Activated T-helper 17 cell treated with anti-CD3 and anti-CD28 coated beads, Interleukin-2, amount 50 U/mL, for 72 hours (primary cell): ENCODE measurements at regions not wholly inside any gene's neighbourhood (a gene's known extent, or its start where the extent isn't known, plus 50 kb on each side); places are given as distances from the start of the nearest gene placed in this dataset.
"Not testable (repeated sequence)": the region's sequence is repeated elsewhere in the genome, so short reads cannot be mapped to it uniquely, and the experiment has no call there.

Experiments used
- ATAC-seq: fragments of 150-1000 bp; cut with Tn5 transposase; replicated peaks from 2 replicates; pipeline ENCODE4 v1.10.0; 2021; ENCODE audit warnings: mild to moderate bottlenecking, moderate library complexity
- H3K27ac Mint-ChIP-seq: one replicate; pipeline ENCODE4 v1.8.0; 2022; ENCODE audit warnings: mixed read lengths
- H3K27me3 Mint-ChIP-seq: one replicate; pipeline ENCODE4 v1.8.0; 2022; ENCODE audit warnings: mixed read lengths
- H3K36me3 Mint-ChIP-seq: one replicate; pipeline ENCODE4 v1.8.0; 2022; ENCODE audit warnings: low read depth, mild to moderate bottlenecking, mixed read lengths
- H3K4me1 Mint-ChIP-seq: one replicate; pipeline ENCODE4 v1.8.0; 2022; ENCODE audit warnings: mixed read lengths
- H3K4me3 Mint-ChIP-seq: one replicate; pipeline ENCODE4 v1.8.0; 2022; ENCODE audit warnings: mild to moderate bottlenecking, mixed read lengths
- H3K9me3 Mint-ChIP-seq: one replicate; pipeline ENCODE4 v1.8.0; 2022; ENCODE audit warnings: mixed read lengths

GRCh38 chr13:71214821-71215220 lies 652.2 kb downstream of the DACH1 start:
- no peaks in the 10 kb centered on the region for H3K36me3 Mint-ChIP-seq
- peaks cover 6% of the 10 kb centered on the region for H3K9me3 Mint-ChIP-seq
- H3K4me1 Mint-ChIP-seq, result no peaks in the 10 kb centered on the region
- H3K27me3 Mint-ChIP-seq, result peaks cover 3% of the 10 kb centered on the region
- no peak overlapping the region for H3K4me3 Mint-ChIP-seq
- ATAC-seq, result no peak
- no peak overlapping the region for H3K27ac Mint-ChIP-seq

- Mint-ChIP-seq H3K36me3 (no peaks in the 10 kb centered on the region), H3K4me1 (no peaks in the 10 kb centered on the region), H3K4me3 (no peak overlapping the region), H3K27ac (no peak overlapping the region), H3K27me3 (peaks cover 3% of the 10 kb centered on the region), H3K9me3 (peaks cover 6% of the 10 kb centered on the region)
- ATAC-seq, result no peak
Observed at GRCh38 chr13:71214357-71214756, 652.6 kb downstream of the DACH1 start.

DNA sequence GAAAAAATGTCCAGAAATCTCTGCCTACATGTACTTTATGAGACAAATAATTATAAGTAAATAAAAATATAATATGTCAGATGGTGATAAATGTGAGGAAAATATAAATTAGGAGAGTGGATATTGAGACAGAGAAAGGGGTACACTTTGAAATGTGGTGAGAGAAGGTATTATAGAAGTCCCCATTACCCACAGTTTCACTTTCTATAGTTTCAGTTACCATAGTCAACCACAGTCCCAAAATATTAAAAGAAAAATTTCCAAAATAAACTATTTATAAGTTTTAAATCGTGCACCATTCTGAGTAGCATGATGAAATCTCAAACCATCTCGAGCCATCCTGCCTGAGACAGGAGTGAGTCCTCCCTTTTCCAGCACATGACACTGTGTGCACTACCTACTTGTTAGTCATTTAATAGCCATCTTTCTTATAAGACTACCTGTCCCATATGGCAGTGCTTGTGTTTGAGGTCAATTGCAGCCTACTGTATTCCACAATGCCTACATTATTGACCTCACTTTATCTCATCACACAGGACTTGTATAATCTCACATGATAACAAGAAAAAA lies 653.7 kb downstream of the DACH1 start:
- no peak for ATAC-seq
- peaks cover 8% of the 10 kb centered on the region for H3K9me3 Mint-ChIP-seq
- no peaks in the 10 kb centered on the region for H3K36me3 Mint-ChIP-seq
- H3K4me3 Mint-ChIP-seq, result no peak overlapping the region
- no peak overlapping the region for H3K27ac Mint-ChIP-seq
- no peaks in the 10 kb centered on the region for H3K4me1 Mint-ChIP-seq
- peaks cover 3% of the 10 kb centered on the region for H3K27me3 Mint-ChIP-seq

- Mint-ChIP-seq H3K36me3 (no peaks in the 10 kb centered on the region), H3K27me3 (peaks cover 3% of the 10 kb centered on the region), H3K27ac (no peak overlapping the region), H3K4me3 (no peak overlapping the region), H3K9me3 (peaks cover 13% of the 10 kb centered on the region), H3K4me1 (no peaks in the 10 kb centered on the region)
- no peak for ATAC-seq
Observed at GRCh38 chr13:71210861-71211260, 656.1 kb downstream of the DACH1 start.

- no peak for ATAC-seq
- no peak overlapping the region for H3K4me3 Mint-ChIP-seq
- no peak overlapping the region for H3K27ac Mint-ChIP-seq
- no peaks in the 10 kb centered on the region for H3K4me1 Mint-ChIP-seq
- H3K27me3 Mint-ChIP-seq, result peaks cover 3% of the 10 kb centered on the region
- no peaks in the 10 kb centered on the region for H3K36me3 Mint-ChIP-seq
- peaks cover 7% of the 10 kb centered on the region for H3K9me3 Mint-ChIP-seq
Observed at GRCh38 chr13:71209217-71209616, 657.8 kb downstream of the DACH1 start.

GRCh38 chr13:71184583-71184982 lies 682.4 kb downstream of the DACH1 start:
- H3K27me3 Mint-ChIP-seq, H3K36me3 Mint-ChIP-seq, H3K4me3 Mint-ChIP-seq, H3K27ac Mint-ChIP-seq, H3K9me3 Mint-ChIP-seq, ATAC-seq, H3K4me1 Mint-ChIP-seq: not testable (repeated sequence)

- ATAC-seq, H3K4me3 Mint-ChIP-seq, H3K9me3 Mint-ChIP-seq, H3K36me3 Mint-ChIP-seq, H3K4me1 Mint-ChIP-seq, H3K27me3 Mint-ChIP-seq, H3K27ac Mint-ChIP-seq: not testable (repeated sequence)
Observed at GRCh38 chr13:71183352-71183751, 683.7 kb downstream of the DACH1 start.

DNA sequence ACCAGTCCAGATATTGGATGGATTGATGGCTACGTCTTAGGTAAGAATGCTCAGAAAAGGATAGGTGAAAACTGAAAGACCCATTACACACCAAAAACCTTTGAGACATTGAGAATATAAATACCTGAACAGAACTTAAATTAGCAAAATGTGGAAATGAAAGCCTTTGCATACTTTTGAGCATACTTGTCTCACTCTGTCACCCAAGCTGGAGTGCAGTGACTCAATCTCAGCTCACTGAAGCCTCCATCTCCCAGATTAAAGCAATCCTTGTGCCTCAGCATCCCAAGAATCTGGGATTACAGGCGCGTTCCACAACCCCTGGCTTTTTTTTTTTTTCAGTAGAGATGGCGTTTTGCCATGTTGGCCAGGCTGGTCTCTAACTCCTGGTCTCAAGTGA lies 695.3 kb downstream of the DACH1 start:
- Mint-ChIP-seq H3K4me1 (no peaks in the 10 kb centered on the region), H3K36me3 (no peaks in the 10 kb centered on the region), H3K4me3 (no peak overlapping the region), H3K9me3 (peaks cover 3% of the 10 kb centered on the region), H3K27ac (no peak overlapping the region), H3K27me3 (no peaks in the 10 kb centered on the region)
- no peak for ATAC-seq

- Mint-ChIP-seq H3K4me1 (no peaks in the 10 kb centered on the region), H3K36me3 (no peaks in the 10 kb centered on the region), H3K27ac (no peak overlapping the region), H3K9me3 (no peaks in the 10 kb centered on the region), H3K4me3 (no peak overlapping the region), H3K27me3 (no peaks in the 10 kb centered on the region)
- ATAC-seq, result no peak
Observed at GRCh38 chr13:71169180-71169579, 697.8 kb downstream of the DACH1 start.

- peaks cover 7% of the 10 kb centered on the region for H3K9me3 Mint-ChIP-seq
- H3K4me1 Mint-ChIP-seq, result no peaks in the 10 kb centered on the region
- H3K4me3 Mint-ChIP-seq, result no peak overlapping the region
- no peak for ATAC-seq
- no peaks in the 10 kb centered on the region for H3K36me3 Mint-ChIP-seq
- no peak overlapping the region for H3K27ac Mint-ChIP-seq
- H3K27me3 Mint-ChIP-seq, result no peaks in the 10 kb centered on the region
Observed at GRCh38 chr13:71156550-71156949, 710.5 kb downstream of the DACH1 start.

DNA sequence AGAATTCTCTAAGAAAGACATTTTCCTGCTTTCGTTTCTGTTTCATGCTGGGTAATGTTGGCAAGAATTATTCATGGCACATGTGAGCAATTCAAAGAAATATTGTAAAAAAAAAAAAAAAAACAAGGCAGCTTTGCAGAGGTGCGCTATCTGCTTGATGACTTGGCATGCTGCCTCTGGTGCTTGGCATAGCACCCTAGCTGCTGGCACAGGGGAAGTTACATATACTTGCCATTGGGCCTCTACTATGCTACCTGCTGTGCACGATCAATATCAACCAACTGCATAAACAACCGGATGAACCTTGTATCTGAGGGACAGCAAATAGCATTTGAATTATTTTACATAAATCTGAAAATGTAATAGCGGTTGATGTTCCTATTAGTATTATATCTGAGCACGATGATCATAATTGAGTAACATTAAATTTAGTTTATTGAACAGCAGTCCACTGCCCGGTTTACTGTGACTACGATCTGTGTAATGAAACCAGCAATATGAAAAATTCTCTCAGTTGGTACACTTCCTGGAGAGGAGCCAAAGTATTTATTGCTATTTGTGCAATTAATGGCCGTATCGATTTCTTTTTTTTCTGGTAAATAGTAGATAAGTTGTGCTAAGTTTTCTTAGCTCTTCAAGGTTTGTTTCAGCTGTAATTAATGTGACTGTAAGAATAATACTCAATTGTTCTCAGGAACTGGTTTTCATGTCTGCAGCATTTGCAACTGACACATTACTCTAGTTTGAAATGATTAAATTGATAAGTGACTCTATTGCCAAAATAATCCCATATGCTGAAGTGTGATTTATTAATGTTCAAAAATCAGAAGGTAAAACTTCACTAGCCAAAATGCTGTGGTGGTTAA lies 717.3 kb downstream of the DACH1 start:
- Mint-ChIP-seq H3K9me3 (peaks cover 3% of the 10 kb centered on the region), H3K36me3 (no peaks in the 10 kb centered on the region), H3K27me3 (no peaks in the 10 kb centered on the region), H3K4me3 (no peak overlapping the region), H3K4me1 (no peaks in the 10 kb centered on the region), H3K27ac (no peak overlapping the region)
- ATAC-seq, result no peak

DNA sequence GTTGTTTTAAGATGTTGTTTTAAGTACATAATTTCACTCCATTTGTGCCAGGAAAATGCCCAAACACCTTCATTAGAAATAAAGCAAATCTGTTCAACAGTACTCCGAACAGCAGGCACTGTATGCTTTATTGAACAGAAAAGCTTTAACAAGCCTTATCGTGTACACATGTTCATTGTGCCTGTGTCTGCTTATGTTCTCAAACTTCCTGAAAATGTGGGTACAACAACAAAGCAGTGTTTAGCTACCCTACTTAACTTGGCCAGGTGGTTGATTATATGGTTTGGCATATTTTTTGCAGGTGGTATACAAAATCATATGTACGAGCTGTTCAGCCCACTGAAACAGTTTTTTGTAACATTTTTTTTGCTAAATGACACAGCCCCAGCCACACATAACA lies 718.0 kb downstream of the DACH1 start:
- no peak for ATAC-seq
- Mint-ChIP-seq H3K27ac (no peak overlapping the region), H3K4me1 (no peaks in the 10 kb centered on the region), H3K4me3 (no peak overlapping the region), H3K27me3 (no peaks in the 10 kb centered on the region), H3K36me3 (no peaks in the 10 kb centered on the region), H3K9me3 (no peaks in the 10 kb centered on the region)

GRCh38 chr13:71148396-71148795 lies 718.6 kb downstream of the DACH1 start:
- Mint-ChIP-seq H3K36me3 (no peaks in the 10 kb centered on the region), H3K4me1 (no peaks in the 10 kb centered on the region), H3K27ac (no peak overlapping the region), H3K27me3 (no peaks in the 10 kb centered on the region), H3K4me3 (no peak overlapping the region), H3K9me3 (no peaks in the 10 kb centered on the region)
- no peak for ATAC-seq

DNA sequence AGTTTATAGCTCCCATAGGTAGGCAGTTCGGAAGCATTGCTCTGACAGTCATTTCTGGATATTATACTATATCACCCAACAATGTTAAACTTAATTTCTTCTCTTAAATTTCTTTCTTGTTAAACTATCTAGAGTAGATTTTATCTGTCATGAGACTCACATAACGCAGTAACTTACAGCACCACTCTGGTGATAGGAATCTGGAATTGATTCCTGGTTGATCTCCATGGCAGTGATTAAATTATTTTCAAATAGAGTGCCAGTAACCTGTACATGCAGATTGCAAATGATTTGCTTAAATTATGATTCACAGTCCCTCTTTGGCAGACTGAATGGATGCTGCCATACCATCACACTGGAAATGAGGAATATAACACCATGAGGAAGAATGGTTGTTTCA lies 722.1 kb downstream of the DACH1 start:
- Mint-ChIP-seq H3K4me1 (no peaks in the 10 kb centered on the region), H3K27ac (no peak overlapping the region)

GRCh38 chr13:71137101-71137500 lies 729.9 kb downstream of the DACH1 start:
- Mint-ChIP-seq H3K27ac (no peak overlapping the region), H3K9me3 (peaks cover 7% of the 10 kb centered on the region), H3K36me3 (no peaks in the 10 kb centered on the region), H3K27me3 (no peaks in the 10 kb centered on the region), H3K4me3 (no peak overlapping the region), H3K4me1 (no peaks in the 10 kb centered on the region)
- no peak for ATAC-seq

More for the DNA sequence above, 722.1 kb downstream of the DACH1 start:
- no peak for ATAC-seq
- Mint-ChIP-seq H3K27me3 (no peaks in the 10 kb centered on the region), H3K9me3 (no peaks in the 10 kb centered on the region), H3K36me3 (no peaks in the 10 kb centered on the region), H3K4me3 (no peak overlapping the region)
